GM19324 (cell line): ENCODE measurements at regions not wholly inside any gene's neighbourhood (a gene's known extent, or its start where the extent isn't known, plus 50 kb on each side); places are given as distances from the start of the nearest gene placed in this dataset.
"Not testable (repeated sequence)": the region's sequence is repeated elsewhere in the genome, so short reads cannot be mapped to it uniquely, and the experiment has no call there.

ENCODE experiments used
- ATAC-seq: cut with Tn5 transposase; IDR thresholded peaks from one replicate; pipeline ENCODE4 v1.9.1; 2021; ENCODE audit warnings: mild to moderate bottlenecking, moderate library complexity; ENCODE audit not compliant: unreplicated experiment, low FRiP score

DNA sequence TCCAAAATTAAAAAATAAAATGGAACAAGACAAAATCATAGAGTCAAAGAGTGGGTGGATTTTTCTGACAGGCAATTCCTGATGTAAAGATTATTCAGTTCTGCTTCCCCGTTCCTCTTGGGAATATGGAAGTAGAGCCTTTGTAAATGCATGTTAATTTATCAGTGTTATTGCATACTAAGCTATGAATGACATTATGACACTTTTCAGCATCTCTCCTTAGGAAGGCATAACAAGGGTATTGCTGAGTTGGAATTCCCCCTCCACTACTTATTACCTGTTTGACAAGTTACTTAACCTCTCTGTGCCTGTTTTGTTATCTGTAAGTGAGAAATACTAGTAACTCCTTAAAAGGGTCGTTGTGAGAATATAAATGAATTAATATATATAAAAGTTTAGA lies 640.4 kb downstream of the LMO4 start:
- ATAC-seq: no peak

DNA sequence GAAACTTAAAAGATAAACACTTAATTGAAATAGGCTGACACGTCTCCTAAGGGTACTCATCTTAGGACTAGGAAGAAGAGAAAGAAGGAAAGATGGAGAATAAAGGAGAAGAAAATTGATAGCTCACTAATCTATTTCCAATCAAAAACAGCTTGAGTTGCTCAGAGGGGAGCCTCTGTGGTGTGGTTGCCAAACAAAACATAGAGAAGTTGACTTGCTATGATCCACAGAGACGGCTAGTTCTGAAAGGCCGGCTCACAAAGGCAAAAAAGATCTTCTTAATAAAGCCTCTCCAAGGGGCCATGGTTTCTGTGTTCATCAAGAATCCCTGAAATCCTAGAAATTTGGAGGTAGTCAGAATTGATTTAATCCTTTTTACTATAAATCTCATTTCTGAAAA lies 644.1 kb downstream of the LMO4 start:
- no peak for ATAC-seq

DNA sequence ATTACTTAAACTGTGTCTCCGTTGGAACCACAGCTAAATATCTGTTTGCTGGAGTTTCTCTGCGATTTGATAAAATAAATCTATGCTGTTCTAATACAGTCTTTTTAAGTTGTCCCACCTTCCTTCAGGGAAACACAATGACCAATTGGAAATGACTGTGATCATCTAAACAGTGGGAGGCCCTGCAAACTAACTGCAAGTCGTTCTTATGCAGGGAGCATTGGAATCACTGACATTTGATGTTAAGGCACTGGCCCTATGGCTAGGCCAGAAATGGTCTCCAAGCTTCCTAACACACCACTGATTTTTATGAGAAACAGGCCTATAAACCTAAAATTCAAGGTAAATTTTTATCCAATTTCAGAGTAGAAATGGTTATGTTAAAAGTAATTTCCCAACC lies 645.2 kb downstream of the LMO4 start:
- ATAC-seq: no peak

DNA sequence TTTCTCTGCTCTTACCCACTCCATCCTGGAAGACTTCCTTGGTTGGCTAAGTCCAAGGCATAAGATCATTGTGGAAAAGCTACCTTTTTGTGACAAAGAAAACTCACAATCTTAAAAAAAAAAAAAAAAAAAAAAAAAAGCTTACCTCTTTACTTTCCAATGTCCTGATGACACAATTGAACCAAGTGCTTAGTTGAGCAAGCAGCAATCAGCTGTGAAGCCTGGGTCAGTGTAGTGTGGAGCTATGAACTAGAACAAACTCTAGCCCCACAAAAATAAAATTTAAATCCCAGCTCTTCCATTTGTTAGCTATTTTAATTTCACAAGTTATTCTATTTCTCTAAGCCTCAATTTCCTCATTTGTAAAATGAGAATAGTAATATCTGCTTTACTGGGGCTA lies 647.6 kb downstream of the LMO4 start:
- no peak for ATAC-seq

DNA sequence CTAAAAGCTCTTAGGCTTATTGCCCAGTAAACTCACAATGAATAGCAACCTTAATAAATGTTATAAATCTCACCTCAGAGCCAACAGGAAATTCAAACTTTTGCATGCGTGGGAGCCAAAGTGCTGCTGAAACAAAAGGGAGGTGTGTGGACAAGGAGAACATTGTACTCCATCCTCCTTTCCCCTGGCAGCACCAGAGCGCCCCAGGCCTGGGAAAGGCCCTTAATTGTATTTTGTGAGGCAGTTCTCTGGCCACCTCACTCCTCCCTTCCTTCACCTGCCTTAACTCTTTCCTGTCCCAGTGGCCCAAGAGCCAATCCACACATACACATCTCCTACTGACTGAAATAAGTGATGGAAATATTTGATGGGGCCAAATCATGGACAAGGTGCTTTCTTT lies 648.5 kb downstream of the LMO4 start:
- ATAC-seq: no peak

DNA sequence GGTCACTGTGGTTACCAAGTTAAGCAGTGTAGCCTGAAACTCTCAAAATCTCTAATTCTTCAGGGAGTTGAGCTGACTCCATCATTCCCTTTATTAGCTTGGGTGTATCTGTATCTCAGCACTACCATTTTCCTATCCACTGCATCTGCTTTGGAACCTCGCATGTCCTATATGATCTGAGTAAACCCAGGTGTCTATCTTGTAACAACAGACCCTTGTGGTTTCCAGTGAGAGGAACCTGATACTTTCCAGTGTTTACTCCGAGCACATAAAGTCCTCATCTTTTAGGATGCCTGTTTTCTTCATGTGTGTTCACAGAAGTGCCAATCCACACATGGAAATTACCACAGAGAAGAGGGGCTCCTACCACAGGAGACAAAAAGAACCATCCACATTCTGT lies 650.4 kb downstream of the LMO4 start:
- ATAC-seq: no peak

DNA sequence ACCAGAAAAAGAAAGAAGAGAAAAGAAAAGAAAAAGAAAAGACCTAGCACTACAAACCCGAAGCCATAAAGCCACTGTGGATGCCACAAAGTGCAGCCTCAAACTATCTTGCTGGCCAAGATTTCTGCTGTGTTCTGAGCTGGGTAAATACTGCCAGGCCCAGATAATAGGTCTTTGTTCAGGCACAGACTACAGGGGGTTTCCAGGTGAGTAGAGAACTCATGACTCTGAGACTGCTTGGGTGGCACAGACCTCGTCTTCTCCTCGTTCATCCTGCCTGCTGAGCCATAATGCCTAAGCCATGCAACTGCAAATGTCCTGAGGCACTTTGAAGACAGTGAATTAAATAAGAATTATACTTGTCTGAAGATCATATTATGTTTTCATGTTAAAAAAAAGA lies 651.8 kb downstream of the LMO4 start:
- no peak for ATAC-seq

DNA sequence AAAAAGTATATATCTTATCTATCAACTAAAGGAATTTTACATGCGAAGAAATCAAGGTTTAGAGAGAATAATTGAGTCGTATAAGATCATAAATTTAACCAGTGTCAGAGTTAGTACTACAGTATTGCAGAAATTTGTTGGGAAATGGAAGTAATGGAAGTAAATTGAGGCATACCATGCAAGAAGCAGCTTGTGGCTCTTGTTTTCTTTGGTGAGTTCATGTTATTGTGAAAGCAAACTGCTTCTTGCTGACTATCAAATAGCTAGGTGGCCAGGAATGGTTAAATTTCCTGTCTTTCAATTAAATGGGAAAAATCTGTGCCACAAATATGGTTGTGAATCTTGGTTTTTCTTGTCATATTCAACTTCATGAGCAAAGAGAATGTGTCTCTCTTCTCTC lies 652.7 kb downstream of the LMO4 start:
- ATAC-seq: no peak

DNA sequence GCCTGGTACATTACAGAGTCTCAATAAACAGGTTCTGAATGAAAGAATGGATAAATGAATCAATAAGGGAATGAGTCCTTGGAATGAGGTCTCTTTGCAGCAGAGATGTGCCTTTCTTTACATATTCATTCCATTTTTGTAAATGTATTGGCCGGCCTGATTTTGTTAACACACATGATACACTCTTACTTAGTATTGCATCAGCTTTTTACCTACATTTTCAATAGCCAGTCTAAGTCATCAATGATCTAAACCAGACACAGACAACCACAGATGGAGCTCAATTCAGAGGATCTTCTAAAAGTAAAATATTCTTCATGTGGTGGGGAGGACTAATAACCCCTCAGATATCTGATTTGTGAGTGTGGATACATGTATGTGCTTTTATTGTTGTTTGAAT lies 653.1 kb downstream of the LMO4 start:
- ATAC-seq: no peak

DNA sequence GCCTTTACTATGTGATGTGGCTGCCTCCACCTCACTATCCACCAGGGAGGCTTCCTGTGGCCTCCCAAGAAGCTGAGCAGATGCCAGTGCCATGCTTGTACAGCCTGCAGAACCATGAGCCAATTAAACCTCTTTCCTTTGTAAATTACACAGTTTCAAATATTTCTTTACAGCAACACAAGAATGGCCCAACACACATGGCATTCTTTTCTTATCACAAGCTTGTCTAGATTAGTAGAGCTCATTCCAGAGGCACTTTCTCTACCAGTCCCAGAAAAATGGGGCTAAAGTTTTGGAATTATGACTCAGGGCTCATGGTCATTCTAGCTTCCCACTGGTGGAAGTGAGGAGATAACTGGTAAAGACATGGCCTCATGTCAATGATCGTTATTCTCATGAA lies 655.2 kb downstream of the LMO4 start:
- no peak for ATAC-seq

DNA sequence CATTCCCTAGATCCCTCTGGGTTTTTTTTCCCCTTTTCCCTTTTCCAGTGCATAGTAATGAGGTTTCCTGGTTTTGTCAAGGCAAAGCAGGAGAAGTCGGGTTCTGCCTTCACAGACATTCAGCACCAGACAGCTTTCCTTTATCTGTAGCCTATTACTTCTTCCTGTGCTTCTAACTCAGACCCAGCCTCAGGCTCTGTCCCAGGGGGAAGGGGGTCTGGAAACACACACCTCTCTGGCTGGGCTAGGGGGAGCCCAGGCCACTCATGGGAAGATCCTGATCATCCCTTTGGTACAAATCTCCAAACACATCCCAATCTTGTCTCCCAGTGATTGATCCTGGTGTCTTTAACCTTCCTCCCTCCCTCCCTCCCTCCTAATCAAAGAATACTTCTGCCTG lies 656.4 kb downstream of the LMO4 start:
- no peak for ATAC-seq

DNA sequence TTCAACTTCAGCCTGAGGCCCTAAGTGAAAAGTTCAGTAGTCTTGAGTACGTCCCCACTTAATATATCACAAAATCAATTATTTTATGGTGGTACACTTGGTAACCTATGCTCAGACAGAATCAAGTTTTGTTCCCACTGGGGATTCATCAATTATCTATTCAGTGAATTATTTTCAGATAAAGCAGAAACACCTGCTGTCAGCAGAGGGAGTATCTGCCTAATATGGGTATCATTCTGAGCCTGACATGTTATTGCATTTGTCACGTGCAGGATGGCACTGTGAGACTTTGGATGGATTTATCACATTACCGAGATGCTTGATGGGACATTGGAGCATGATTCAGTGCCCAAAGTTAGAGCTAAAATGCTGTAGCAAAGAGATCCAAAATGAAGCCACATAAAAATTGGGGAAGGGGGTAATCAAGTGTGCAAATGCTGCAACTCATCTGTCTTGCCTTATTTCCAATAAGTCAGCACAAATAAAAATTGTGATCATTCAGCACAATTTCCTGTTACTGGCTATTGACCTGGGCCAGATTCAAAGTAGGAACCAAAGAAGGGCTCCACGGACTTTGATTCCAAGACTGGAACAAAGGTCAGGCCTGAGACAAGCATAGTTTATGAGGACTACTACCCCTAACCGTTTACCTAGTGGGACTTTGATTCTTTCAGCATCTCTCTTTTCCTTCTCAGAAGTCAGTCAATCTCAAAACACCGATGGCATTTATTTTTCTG lies 657.6 kb downstream of the LMO4 start:
- ATAC-seq: no peak

DNA sequence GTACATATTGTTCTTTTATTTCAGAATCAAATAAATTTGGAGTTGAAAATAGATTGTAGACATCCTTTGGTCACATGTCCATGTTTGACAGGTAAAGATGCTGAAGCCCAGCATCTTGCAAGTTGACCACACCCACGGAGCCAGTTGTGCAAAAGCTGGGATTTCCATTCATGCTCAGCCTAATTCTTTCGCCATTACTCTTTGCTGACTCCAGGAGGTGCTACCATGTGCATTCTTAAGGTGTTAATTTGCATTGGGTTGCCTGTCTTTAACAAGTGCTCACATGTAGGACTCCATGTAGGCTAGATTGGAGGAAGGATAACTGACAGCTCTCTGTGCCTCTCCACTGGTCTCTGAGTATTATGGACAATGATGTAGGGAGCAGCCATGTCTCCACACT lies 660.7 kb downstream of the LMO4 start:
- ATAC-seq: no peak

DNA sequence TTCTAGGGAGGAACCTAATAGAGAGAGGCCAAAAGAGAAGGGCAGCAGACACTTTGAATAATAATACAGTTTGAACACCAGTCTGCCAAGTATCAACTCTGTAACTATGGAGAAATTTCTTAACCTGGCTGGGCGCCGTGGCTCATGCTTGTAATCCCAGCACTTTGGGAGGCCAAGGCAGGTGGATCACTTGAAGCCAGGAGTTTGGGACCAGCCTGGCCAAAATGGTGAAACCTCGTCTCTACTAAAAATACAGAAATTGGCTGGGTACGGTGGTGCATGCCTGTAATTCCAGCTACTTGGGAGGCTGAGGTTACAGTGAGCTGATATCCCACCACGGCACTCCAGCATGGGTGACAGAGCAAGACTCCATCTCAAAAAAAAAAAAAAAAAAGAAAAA lies 663.9 kb downstream of the LMO4 start:
- not testable (repeated sequence) for ATAC-seq

DNA sequence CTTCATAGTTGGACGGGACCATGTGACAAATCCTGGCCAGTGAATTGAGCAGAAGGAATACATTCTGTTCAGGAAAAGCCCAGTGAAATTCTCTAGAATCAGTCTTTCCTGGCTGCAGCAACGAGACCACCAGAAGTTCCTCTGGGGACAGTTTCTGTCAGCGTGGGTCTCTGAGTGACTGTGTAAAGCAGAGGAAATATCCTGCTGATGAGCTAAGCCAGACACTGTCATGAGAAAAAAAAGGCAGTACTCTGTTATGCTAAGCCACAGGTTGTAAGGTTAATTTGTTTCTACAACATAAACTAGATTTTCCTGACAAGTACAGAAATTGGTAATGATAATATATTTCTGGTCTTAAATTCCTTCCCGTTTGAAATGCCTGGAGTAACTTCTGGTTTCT lies 664.4 kb downstream of the LMO4 start:
- ATAC-seq: no peak

DNA sequence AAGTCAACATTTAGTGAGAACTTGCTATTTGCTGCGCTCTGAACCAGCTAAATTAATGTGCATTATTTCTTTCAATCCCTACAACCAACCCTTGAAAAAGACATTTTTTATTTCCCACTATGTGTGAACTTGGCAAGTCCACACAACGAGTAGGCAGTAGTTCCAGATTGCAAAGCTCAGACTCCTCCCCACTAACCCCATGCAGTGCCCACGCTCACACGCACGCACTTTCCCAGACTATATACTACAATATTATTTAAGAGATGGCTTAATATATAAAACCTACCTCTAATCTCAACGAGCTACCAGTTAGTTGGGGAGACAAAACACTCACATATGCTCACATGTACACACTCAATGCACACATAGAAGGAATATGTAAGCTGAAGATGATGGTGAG lies 671.2 kb downstream of the LMO4 start:
- ATAC-seq: no peak

DNA sequence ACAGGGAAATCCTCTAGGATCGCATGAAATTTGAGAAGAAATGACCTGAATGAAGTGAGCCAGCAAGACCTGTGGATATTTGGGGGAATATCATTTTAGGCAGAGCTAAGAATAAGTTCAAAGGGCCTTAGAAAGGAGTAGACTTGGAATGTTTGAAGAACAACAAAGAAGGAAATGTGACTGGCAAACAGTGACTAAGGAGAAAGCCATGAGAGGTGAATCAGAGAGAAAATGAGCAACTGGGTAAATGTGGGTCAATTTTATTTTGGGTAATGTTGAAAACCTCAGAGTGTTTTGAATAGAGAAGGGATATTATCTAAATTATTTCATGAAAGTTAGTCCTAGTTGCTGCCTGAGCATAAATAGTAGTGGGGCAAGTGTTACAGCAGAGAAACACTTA lies 672.8 kb downstream of the LMO4 start:
- ATAC-seq: no peak

DNA sequence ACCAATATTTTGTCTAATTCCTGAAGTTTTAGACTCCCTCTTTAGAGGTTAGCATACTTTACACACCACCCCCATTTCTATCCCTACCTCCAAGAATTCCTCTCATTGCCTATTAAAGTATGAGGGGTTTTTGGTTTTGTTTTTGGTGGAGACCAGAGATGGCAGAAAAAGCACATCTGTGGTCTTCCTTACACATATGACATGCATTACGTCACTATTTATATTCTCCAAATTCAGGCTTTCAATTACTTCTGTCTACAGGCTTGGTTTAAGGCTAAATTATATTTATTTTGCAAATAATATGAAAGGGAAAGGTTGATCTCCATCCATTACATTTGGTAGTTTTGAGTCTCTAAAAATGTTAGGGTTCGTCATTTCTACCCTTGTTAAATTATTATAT lies 674.6 kb downstream of the LMO4 start:
- ATAC-seq: no peak

DNA sequence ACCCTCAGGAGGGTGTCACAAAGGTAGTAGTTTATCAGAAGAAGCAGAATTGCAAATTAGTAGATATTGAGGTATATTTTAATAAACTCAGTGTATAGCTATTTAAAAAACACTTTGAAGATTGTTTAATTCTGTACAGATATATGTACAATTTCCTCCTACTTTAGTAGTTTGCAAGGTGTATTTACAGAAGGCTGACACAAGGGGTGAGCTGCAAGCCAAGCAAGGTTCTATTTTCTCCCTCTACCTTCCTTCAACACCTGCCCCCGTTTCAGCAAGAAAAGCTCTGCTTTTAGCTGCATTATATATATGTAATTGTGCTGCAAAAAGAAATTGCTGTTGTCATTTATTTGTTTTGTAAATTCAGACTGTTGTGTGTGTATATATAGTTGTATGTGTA lies 674.2 kb upstream of the PKN2 start:
- ATAC-seq: no peak

DNA sequence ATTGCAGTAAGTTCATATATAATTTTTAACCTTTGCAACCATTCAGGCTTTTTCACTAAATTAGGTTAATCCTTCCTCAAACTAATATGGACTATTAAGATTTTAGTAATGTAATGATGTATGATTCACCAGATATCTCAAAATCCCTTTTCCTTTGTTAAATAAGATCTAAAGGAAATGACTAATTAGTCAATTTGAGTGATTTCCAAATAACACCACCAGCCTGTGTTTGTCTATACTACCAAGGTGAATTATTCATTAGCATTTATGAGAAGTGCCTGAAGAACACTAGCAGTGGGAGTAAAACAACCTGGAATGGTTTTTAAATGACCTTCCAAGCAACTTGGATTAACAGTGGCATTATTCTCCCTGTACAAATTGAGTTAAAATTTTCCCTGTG lies 670.6 kb upstream of the PKN2 start:
- ATAC-seq: no peak

DNA sequence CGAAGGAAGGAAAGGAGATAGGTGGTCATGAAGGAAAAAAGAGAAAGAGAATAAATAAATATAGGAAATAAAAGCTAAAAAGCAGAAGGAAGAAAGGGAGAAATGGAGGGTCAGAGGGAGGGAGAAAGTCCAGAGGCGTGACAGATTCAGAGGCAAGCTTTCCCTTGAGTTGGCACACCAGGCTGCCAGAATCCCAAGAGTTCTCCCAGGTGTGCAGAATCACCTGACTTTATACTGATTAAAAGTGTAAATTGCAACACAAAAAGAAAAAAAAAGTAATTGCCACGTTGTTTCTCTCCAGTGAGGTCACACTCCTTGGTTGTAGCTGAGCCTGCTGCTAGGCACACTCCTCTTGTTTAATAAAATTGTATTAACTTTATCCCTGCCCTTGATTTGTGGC lies 669.9 kb upstream of the PKN2 start:
- no peak for ATAC-seq

DNA sequence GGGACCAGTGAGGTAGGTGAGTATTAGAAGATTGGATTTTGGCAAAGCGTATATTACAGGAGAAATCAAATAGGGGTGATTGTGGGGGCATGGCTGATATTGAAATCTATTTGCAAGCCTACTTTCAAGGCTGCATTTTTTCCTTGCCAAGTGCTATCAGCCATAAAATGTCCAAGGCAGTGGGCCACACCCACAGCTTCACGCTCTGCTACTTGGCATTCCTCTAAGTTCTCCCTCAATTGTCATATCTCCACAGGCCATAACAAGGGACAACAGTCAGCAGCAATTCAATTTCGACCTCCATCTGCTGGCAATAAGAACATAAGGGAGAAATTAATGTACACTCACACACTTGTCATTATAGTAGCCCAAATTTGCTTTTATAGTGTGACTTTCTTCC lies 667.1 kb upstream of the PKN2 start:
- ATAC-seq: no peak

DNA sequence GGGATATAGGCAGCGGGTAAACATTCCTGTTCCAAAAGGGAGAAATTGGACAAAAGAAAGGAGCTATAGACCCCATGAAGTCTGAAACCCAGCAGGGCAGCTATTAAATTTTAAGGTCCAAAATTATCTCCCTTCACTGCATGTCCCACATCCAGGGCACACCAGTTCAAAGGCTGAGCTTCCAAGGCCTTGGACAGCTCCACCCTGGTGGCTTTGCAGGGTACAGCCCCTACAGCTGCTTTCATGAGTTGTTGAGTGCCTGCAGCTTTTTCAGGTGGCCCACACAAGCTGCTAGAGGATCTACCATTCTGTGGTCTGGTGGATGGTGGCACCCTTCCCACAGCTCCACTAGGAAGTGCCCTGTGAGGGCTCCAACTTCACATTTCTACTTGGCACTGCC lies 662.5 kb upstream of the PKN2 start:
- no peak for ATAC-seq
